ENCODE measurements at regions not wholly inside any gene's neighbourhood (a gene's known extent, or its start where the extent isn't known, plus 50 kb on each side); places are given as distances from the start of the nearest gene placed in this dataset.

- TF ChIP-seq CTCF (IDR thresholded peaks at IDR 0.05), result no peak
- no peak for TF ChIP-seq POLR2A (IDR thresholded peaks at IDR 0.05)
Measured at GRCh38 chr3:64901986-64902516, 214.3 kb upstream of the ADAMTS9 start.
